ENCODE measurements at regions not wholly inside any gene's neighbourhood (a gene's known extent, or its start where the extent isn't known, plus 50 kb on each side); places are given as distances from the start of the nearest gene placed in this dataset.

- TF ChIP-seq MLXIP (CRISPR knock-in tag; IDR thresholded peaks at IDR 0.05; ENCODE audit: borderline replicate concordance) (no peak), NR3C1 (CRISPR knock-in tag; IDR thresholded peaks at IDR 0.05) (no peak), POLR2AphosphoS5 (IDR thresholded peaks at IDR 0.05; ENCODE audit: low read depth, low read length) (no peak), ZNF292 (CRISPR knock-in tag; IDR thresholded peaks at IDR 0.05; ENCODE audit: borderline replicate concordance, low read depth) (no peak), YY1 (IDR thresholded peaks at IDR 0.05; ENCODE audit: insufficient read depth, insufficient replicate concordance, low read depth, low read length) (no peak)
Measured at GRCh38 chr2:188916736-188917135, 57.4 kb upstream of the COL3A1 start.
